ENCODE measurements at regions not wholly inside any gene's neighbourhood (a gene's known extent, or its start where the extent isn't known, plus 50 kb on each side); places are given as distances from the start of the nearest gene placed in this dataset.
"Not testable (repeated sequence)": the region's sequence is repeated elsewhere in the genome, so short reads cannot be mapped to it uniquely, and the experiment has no call there.

DNA sequence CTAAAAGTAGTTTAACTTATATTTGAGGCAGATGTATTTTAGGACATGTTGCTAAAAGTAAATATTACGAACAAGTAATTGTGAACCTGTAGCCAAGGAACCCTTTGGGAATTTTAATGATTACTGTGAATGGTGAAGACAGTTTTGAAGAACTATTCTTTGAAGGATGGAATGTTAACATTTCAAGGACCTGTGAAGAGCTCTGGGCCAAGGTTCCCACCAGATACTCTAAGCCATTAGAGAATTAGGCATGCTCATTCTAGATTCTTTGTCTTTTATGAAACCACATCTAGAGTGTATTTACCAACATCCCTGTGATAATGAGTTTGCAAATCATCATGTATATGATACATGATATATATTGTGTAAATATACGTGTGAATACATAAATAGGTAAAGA is 99.8 kb downstream of the SEPTIN7 start:
- DNase-seq (ENCODE audit: low spot score in 2 of 2), result no peak
- H3K27me3 ChIP-seq, result no peaks in the 10 kb centered on the region
- H3K9me3 ChIP-seq, result no peaks in the 10 kb centered on the region
- H3K27ac ChIP-seq, result no peak overlapping the region
- H3K36me3 ChIP-seq, result no peaks in the 10 kb centered on the region
- no peak overlapping the region for H3K4me3 ChIP-seq
- TF ChIP-seq POLR2AphosphoS5 (IDR thresholded peaks at IDR 0.05) (no peak), POLR2A (IDR thresholded peaks at IDR 0.05) (no peak)
- TF ChIP-seq, protein P1, sequence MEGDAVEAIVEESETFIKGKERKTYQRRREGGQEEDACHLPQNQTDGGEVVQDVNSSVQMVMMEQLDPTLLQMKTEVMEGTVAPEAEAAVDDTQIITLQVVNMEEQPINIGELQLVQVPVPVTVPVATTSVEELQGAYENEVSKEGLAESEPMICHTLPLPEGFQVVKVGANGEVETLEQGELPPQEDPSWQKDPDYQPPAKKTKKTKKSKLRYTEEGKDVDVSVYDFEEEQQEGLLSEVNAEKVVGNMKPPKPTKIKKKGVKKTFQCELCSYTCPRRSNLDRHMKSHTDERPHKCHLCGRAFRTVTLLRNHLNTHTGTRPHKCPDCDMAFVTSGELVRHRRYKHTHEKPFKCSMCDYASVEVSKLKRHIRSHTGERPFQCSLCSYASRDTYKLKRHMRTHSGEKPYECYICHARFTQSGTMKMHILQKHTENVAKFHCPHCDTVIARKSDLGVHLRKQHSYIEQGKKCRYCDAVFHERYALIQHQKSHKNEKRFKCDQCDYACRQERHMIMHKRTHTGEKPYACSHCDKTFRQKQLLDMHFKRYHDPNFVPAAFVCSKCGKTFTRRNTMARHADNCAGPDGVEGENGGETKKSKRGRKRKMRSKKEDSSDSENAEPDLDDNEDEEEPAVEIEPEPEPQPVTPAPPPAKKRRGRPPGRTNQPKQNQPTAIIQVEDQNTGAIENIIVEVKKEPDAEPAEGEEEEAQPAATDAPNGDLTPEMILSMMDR (IDR thresholded peaks at IDR 0.05), result no peak
- intact Hi-C loops (cut with DNase I; ENCODE audit: low total_unique reads), result no loop called here
- no peaks in the 10 kb centered on the region for H3K4me1 ChIP-seq

DNA sequence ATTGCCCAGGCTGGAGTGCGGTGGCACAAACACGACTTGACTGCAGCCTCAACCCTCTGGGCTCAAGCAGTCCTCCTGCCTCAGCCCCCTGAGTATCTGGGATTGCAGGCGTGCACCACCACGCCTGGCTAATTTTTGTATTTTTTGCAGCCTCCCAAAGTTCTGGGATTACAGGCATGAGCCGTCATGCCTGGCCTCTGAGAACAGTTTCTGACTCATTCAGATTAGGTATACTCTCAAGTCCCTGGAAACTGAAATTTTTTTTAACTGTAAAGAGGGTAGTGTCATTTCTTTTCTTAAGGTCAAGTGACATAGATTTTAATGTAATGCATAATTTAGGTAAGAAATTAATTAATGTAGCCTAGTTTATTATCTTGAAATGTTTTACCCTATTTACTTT is 104.7 kb downstream of the SEPTIN7 start:
- Histone ChIP-seq H3K4me1 (no peaks in the 10 kb centered on the region), H3K36me3 (no peaks in the 10 kb centered on the region), H3K4me3 (no peak overlapping the region), H3K27ac (no peak overlapping the region), H3K27me3 (no peaks in the 10 kb centered on the region), H3K9me3 (no peaks in the 10 kb centered on the region)
- intact Hi-C loops (cut with DNase I; ENCODE audit: low total_unique reads), result no loop called here
- TF ChIP-seq POLR2A (IDR thresholded peaks at IDR 0.05) (no peak), POLR2AphosphoS5 (IDR thresholded peaks at IDR 0.05) (no peak)
- TF ChIP-seq, protein P1 (IDR thresholded peaks at IDR 0.05), result no peak
- DNase-seq (ENCODE audit: low spot score in 2 of 2), result no peak

DNA sequence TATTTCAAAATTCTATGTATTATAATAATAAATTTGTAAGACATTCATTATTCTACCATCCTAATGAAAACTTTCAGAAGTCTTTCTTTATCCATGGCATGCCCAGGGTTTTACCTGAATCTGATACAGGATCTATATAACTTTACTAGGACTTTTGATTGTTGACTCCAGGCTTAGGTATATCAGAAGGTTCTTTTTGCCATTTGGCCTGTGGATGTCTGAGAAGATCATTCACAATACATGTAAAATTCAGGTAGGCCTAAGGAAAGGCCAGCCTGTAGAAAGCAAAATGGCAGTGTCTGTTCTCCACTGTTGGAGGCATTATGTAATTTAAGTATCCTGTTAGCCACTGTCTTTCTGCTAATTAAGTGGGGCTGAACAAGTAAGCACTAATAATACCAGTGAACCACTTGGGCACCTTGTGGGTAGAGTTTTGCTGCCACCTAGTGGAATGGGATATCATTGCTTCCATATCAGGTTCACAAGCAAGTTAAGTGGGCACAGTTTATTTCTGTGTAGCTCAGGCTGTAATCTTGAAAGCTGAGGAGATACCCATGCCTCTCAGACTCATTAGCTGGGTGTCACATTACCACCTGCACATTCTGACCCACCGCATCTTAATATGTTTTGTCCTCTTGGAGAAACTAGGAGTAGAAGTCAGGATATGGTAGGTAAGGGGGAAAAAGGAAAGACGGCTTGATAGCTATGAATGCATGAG is 105.5 kb downstream of the SEPTIN7 start:
- no peaks in the 10 kb centered on the region for H3K27me3 ChIP-seq
- H3K4me3 ChIP-seq, result no peak overlapping the region
- TF ChIP-seq, protein P1 (IDR thresholded peaks at IDR 0.05), result peak; percentile 85 to 93 (median 88)
- no peak for TF ChIP-seq POLR2AphosphoS5 (IDR thresholded peaks at IDR 0.05)
- no peaks in the 10 kb centered on the region for H3K36me3 ChIP-seq
- no peaks in the 10 kb centered on the region for H3K9me3 ChIP-seq
- H3K27ac ChIP-seq, result no peak overlapping the region
- H3K4me1 ChIP-seq, result no peaks in the 10 kb centered on the region
- DNase-seq (ENCODE audit: low spot score in 2 of 2), result peak in 1 of 2 donors; percentile 40
- intact Hi-C loops (cut with DNase I; ENCODE audit: low total_unique reads), result no loop called here

DNA sequence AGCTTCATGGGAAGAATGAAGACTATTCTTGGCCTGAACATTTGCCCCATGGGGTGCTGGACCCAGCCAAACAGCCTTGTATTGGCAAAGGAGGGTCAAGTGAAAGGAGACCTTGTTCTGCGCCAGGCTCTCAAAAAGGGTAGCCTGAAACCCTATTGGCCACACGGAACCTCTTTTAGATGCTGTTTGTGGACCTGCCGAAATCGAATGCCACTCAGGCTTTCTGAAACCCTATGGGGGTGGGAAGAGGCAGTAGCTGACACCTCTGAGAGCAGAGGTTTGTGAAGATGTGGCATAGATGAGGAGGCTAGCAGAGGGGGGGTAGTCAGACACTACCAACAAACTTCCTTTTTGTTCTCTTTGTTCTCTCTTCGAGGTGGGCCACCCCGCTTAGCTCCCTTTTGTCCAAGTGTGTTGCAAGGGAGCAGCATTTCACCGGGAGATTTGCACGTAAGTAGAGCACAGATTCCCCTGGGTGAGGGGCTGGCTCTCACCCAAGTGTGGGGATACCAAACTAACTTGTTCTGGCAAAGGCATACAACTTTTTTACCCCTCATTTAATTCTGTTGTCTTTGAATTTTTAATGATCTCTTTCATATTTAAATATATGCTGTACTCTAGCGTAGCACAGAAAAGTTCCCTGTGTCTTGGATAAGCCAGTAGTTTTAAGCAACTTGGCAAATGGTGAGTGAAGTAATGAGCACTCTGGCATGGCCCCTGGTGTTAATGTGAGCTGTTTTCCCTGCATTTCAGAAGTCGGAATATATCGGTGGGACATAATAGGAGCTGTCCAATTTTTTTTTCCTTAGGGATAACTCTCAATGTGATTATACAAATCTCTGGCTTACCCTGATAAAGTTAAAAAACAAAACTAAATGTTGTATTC is 107.7 kb downstream of the SEPTIN7 start:
- Histone ChIP-seq H3K4me3 (peak overlapping the region in 2 of 3 donors; percentile 7 to 12), H3K9me3 (no peaks in the 10 kb centered on the region), H3K4me1 (no peaks in the 10 kb centered on the region), H3K27ac (peak overlapping the region; percentile 29 to 52), H3K27me3 (no peaks in the 10 kb centered on the region), H3K36me3 (no peaks in the 10 kb centered on the region)
- TF ChIP-seq POLR2AphosphoS5 (IDR thresholded peaks at IDR 0.05), result no peak
- no peak for TF ChIP-seq POLR2A (IDR thresholded peaks at IDR 0.05)
- TF ChIP-seq, protein P1 (IDR thresholded peaks at IDR 0.05), result no peak
- intact Hi-C loops (cut with DNase I; ENCODE audit: low total_unique reads), result no loop called here
- no peak for DNase-seq (ENCODE audit: low spot score in 2 of 2)

DNA sequence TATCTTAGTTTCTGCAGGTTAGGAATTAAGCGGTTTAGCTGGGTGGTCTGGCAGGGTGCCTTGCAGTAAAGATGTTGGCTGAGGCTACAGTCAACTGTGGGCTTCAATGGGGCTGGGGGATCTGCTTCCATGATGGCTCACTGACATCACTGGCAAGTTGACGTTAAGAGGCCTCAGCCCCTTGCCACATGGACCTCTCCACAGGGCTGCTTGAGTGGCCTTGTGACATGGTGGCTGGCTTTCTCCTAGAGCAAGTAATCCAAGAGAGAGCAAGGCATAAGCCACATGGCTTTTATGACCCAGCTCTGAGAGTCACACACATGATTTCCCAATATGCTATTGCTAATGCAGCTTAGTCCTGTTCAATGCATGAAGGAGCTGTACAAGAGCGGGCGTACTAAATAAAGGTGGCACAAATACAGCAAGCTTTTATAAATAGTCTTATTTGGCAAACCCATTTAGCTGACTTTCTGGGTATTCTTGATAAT is 109.1 kb downstream of the SEPTIN7 start:
- H3K36me3 ChIP-seq, result no peaks in the 10 kb centered on the region

DNA sequence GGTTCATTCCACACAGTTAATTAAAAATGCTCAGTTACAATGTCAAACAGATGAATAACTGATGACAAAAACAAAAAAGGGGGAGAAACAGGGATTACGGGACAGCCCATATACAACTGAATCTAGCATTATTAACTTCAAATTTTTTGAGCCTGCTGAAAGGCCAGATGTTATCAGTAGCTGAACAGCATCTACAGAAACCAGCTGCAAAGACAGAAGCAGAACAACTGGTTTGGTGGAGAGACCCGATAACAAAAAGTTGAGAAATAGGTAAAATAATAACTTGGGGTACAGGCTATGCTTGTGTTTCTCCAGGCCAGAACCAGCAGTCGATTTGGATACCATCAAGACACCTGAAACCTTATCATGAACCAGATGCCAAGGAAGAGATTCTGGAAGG is 109.8 kb downstream of the SEPTIN7 start:
- H3K27ac ChIP-seq; intact Hi-C loops (cut with DNase I; ENCODE audit: low total_unique reads); H3K36me3 ChIP-seq; H3K27me3 ChIP-seq; H3K4me1 ChIP-seq; H3K4me3 ChIP-seq; H3K9me3 ChIP-seq; DNase-seq (ENCODE audit: low spot score in 2 of 2): not testable (repeated sequence)

More for the DNA sequence above, 109.1 kb downstream of the SEPTIN7 start:
- Histone ChIP-seq H3K27ac (no peak overlapping the region), H3K4me1 (no peaks in the 10 kb centered on the region), H3K27me3 (no peaks in the 10 kb centered on the region), H3K4me3 (no peak overlapping the region), H3K9me3 (no peaks in the 10 kb centered on the region)
- intact Hi-C loops (cut with DNase I; ENCODE audit: low total_unique reads), result no loop called here
- no peak for DNase-seq (ENCODE audit: low spot score in 2 of 2)
- TF ChIP-seq POLR2A (IDR thresholded peaks at IDR 0.05), result no peak
- TF ChIP-seq, protein P1 (IDR thresholded peaks at IDR 0.05), result no peak
- no peak for TF ChIP-seq POLR2AphosphoS5 (IDR thresholded peaks at IDR 0.05)

DNA sequence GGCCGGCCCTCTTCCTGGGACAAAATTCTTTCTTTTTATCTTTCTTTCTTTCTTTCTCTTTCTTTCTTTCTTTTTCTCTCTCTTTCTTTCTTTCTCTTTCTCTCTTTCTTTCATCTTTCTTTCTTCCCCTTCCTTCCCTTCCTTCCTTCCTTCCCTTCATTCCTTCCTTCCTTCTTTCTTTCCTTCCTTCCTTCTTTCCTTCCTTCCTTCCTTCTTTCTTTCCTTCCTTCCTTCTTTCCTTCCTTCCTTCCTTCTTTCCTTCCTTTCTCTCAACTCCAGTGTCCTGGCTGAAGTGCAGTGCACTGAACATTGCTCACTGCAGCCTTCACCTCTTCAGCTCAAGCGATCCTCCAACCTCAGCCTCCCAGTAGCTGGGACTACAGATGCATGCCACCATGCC is 112.5 kb downstream of the SEPTIN7 start:
- H3K36me3 ChIP-seq; H3K4me1 ChIP-seq; H3K27me3 ChIP-seq; H3K9me3 ChIP-seq; intact Hi-C loops (cut with DNase I; ENCODE audit: low total_unique reads); DNase-seq (ENCODE audit: low spot score in 2 of 2); H3K27ac ChIP-seq; H3K4me3 ChIP-seq: not testable (repeated sequence)

Data from breast epithelium (tissue), 4 donors.